NCI-H2171 treated with DMSO at 0.1 percent for 48 hours (cell line): ENCODE measurements at regions not wholly inside any gene's neighbourhood (a gene's known extent, or its start where the extent isn't known, plus 50 kb on each side); places are given as distances from the start of the nearest gene placed in this dataset.
"Not testable (repeated sequence)": the region's sequence is repeated elsewhere in the genome, so short reads cannot be mapped to it uniquely, and the experiment has no call there.

Experiments used
- DNase-seq: peaks from one replicate; lab custom pipeline; 2025; lab: John Stamatoyannopoulos, UW

DNA sequence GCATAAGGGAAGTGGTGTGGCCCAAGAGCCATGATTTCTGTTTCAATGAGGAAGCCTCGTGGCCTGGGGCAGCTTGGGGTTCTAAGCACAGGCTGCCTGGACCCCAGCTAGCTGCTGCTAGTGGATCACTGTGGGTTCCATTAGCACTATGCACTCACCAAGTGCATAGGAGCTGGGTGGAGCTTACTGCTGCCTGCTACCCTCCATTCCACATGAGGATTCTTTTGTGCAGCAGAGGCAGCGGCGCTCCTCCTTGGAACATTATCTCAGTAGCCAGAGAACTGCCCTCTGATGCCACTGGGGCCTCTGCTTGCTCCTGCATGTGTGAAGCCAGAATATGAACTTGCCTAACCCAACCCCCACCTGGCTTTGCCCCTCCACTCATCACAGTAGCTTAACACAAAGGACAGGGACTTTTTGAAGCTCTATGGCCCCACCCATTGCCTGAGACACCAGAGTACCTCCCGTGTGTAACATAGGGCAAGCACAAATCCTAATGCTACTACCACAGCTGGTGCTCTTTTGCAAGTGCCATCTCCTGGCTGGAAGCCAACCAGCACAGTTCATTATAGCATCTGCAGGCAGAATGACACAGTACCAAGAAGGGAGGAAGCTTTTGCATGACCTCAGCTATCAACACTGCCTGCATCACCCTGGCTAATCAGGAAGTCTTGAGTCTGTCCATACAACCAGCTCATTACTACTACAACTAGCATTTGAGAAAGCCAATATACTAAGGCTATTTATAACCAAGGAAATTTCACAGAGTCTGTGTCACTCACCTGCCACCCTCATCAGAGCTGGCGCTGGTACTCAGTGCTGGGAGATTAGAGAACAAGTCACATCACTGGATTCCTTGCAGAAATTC lies 297.0 kb upstream of the GULP1 start:
- DNase-seq, result peak; percentile 73

GRCh38 chr2:187995556-187995955 lies 296.1 kb upstream of the GULP1 start:
- no peak for DNase-seq

DNA sequence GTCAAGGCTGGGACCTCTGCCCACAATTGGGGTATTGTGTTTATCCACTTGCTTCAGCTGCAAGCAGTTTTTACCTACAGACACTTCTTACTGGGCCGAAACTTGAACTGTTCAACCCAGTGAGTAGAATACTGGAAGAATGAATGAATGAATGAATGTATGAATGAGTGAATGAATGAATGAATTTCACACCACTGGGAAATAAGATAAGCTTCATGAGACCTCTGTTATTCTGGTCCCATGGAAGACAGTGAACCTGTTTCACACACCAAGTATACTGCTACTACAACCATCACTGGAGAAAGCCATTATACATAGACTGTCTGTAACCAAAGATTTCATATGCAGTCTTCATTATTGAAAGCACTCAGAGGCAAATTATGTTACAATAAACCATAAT lies 295.0 kb upstream of the GULP1 start:
- no peak for DNase-seq

DNA sequence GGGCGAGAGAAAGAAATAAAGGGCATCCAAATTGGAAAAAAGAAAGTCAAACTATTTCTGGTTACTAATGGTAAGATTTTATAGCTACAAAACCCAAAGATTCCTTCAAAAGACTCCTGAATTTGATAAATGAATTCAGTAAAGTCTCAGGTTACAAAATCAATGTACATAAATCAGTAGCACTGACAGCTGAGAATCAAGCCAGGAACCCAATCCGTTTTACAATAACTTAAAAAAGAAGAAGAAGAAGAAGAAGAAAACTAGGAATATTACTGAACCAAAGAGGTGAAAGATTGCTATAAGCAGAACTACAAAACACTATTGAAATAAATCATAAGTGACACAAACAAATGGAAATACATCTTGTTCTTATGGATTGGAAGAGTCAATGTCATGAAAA lies 291.5 kb upstream of the GULP1 start:
- no peak for DNase-seq

- no peak for DNase-seq
Measured at GRCh38 chr2:188003800-188004199, 287.9 kb upstream of the GULP1 start.

DNA sequence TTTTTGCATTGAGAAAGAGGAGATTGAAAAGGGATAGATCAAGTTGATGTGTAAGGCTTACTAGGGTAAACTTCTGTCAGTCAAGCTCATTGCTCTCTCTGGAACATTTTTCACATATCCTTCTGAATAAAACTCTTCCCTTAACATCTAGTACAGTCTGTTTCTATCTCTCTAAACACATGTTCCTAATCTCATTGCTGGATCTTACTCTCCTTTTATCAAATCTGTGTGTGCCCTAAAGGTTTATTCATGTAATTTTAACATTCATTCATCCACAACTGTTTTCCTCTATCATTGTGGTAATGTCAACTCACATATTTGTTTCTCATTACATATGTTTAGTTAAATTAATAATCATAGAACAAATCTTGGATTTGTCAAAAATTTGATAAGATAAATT lies 277.9 kb upstream of the GULP1 start:
- DNase-seq, result no peak

- no peak for DNase-seq
Measured at GRCh38 chr2:188016917-188017316, 274.8 kb upstream of the GULP1 start.

- DNase-seq, result no peak
Measured at GRCh38 chr2:188022389-188022788, 269.3 kb upstream of the GULP1 start.

DNA sequence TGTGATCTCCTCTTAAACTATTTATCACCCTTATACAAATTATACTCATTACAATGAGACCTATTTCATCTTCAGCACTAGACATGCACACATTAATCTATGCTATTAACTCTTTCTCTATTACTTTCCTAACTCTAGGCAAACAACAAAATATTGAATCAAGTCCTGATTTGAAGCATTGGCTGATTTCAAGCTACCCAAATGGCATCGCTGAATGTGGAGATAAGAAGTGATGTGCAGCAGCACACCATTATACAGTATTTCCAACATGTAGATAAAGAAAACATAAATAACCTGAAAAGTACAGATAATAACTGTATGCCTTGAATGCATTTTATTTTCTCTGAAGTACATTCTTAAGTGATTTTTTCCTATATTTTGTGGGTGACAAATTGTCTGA lies 268.6 kb upstream of the GULP1 start:
- no peak for DNase-seq

DNA sequence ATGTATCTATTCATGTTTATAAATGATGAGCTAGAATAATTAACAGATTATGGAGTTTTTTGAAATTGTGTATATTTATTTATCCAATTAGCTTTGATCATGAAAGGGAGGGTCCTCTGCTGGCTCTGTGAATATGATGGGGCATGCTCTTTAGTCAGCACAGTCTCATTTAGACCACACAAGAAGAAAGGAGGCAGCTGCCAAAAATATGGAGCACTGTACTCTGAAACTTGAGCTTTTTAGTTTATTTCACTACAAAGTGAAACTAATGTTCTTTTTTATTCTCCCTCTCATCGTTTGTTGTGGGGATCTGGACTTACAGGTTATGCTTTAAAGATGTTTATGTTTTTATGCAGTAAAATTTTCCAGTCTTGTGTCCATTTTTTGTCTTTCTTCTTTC lies 266.9 kb upstream of the GULP1 start:
- DNase-seq, result no peak

GRCh38 chr2:188028739-188029138 lies 262.9 kb upstream of the GULP1 start:
- DNase-seq, result no peak

- no peak for DNase-seq
Measured at GRCh38 chr2:188032306-188032705, 259.4 kb upstream of the GULP1 start.

DNA sequence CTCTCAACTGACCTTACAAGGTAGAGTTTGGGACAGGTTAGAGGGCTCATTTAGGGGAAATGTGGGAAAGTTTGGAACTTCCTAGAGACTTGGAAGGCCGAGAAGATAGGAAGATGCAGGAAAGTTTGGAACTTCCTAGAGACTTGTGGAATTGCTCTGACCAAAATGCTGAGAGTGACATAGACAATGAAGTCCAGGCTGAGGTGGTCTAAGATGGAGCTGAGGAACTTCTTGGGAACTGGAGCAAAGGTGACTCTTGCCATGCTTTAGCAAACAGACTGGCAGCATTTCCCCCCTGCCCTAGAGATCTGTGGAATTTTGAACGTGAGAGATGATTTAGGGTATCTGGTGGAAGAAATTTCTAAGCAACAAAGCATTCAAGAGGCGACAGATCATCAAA lies 258.9 kb upstream of the GULP1 start:
- no peak for DNase-seq

DNA sequence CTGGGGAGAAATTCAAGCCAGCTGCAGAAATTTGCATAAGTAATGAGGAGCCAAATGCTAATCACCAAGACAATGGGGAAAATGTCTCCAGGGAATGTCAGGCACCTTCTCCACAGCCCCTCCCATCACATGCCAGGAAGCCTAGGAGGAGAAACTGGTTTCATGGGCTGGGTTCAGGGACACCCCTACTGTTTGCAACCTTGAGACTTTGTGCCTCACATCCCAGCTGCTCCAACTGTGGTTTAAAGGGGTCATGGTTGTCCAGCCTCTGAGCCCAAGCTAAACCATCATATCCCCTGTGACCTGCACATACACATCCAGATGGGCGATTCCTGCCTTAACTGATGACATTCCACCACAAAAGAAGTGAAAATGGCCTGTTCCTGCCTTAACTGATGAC lies 258.4 kb upstream of the GULP1 start:
- DNase-seq, result not testable (repeated sequence)

DNA sequence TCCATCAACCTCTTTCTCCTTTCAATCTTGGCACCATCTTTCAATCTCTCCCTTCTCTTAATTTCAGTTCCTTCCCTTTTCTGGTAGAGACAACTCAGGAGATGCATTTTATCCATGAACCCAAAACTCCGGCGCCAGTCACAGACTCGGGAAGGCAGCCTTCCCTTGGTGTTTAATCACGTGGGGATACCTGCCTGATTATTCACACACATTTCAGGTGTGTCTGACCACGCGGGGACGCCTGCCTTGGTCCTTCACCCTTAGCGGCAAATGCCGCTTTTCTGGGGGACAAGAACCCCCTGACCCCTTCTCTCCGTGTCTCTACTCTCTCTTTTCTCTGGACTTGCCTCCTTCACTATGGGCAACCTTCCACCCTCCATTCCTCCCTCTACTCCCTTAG lies 257.6 kb upstream of the GULP1 start:
- not testable (repeated sequence) for DNase-seq

GRCh38 chr2:188035377-188035776 lies 256.3 kb upstream of the GULP1 start:
- not testable (repeated sequence) for DNase-seq

- not testable (repeated sequence) for DNase-seq
Measured at GRCh38 chr2:188036786-188037185, 254.9 kb upstream of the GULP1 start.

DNA sequence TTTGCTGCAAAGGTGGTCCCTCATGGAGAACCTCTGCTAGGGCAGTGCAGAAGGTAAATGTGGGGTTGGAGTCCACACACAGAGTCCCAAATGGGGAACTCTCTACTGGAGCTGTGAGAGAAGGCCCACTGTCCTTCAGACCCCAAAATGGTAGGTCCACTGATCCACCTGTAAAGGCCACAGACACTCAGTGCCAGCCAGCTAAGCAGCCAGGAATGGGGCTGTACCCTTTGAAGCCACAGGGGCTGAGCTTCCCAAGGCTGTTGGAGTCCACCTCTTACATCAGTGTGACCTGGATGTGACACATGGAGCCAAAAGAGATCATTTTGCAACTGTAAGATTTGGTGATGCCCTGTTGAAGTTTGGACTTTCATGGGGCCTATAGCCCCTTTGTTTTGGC lies 252.4 kb upstream of the GULP1 start:
- DNase-seq, result no peak

DNA sequence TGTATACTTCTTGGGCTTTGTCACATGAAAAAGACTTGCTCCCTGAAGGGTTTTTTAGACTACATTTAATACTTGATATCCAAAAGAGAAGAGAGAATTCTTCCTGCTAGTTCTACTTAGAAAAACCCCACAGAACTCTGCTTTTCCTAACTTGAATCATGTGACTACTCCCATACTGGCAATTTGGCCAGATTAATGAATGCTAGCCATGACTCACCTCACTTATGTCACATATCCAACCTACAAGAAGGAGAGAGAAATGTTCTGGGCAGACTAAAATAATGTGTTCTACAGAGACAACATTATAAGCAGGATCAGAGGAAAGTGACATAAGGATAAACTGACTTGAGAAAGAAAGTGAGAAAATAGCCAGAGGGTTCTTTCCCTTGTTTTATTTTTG lies 249.3 kb upstream of the GULP1 start:
- no peak for DNase-seq

DNA sequence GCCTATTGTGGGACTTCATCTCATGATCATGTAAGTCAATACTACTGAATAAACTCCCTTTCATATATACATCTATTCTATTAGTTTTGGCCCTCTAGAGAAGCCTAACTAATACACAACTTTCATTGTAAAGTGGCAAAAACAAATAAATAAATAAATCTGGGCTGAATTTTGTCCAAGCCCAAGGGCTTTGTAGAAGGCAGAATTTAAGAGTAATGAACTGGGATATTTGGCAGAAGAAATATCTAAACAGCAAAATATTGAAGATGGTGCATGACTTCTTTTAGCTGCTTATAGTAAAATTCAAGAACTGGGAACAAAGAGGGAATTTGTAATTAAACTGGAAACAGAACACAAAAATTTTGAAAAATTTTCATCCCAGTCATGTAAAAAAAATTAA lies 246.7 kb upstream of the GULP1 start:
- no peak for DNase-seq

DNA sequence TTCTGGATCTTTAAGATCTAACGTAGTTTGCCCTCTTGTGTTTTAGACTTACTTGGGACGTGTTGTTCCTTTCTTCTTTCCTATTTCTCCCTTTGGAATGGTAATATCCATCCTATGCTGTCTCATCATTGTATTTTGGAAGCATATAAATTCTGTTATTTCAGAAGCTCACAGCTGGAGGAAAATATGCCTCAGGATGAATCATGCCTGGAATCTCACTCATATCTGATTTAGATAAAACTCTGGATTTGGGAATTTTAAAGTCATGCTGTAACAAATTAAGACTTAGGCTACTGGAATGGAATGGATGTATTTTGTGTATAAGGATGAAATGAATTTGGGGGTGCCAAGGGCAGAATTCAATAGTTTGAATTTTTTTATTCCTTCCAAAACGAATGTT lies 245.2 kb upstream of the GULP1 start:
- no peak for DNase-seq

- DNase-seq, result no peak
Measured at GRCh38 chr2:188047735-188048134, 243.9 kb upstream of the GULP1 start.

DNA sequence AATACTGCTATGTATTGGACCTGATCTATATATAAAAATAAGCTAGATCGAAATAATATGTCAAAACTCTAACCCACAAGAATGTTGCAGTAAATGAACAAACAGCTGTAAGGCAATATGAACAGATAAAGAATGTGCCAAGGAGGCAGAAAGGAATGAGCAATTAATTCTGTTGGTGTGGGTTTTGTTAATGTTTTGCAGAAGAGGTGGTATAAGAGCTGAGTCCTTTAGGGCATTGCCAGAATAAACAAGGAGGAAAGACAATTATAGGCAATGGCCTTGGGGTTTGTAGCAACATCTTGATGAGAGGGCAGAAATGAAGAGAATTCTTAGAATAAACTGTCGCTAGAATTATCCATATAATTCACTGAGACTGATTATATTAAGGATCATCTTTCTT lies 240.9 kb upstream of the GULP1 start:
- DNase-seq, result no peak

DNA sequence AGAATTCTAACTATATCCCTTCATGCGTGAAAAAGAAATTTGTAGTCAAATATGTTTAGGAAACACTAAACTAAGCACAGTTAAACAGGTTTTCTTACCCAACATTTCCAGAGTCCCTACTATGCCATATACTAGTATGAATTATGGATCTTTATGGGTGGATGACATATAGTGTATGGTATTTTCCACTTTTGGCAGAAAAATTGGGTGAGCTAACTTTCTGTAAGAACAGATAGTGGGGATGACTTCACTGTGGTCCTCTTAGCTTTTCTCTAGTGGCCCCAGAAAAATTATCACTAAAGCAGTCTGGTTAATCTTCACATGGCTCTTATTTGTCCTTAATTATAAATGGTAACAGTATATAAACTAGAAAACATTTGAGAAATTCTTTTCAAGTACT lies 240.0 kb upstream of the GULP1 start:
- DNase-seq, result no peak
